Lung (tissue), 11 donors: ENCODE measurements at regions not wholly inside any gene's neighbourhood (a gene's known extent, or its start where the extent isn't known, plus 50 kb on each side); places are given as distances from the start of the nearest gene placed in this dataset.
A peak's percentile ranks its signal among the peaks of the same experiment; 100 is the strongest.

Experiments
- ATAC-seq: fragments of 200-7000 bp; cut with Tn5 transposase; one replicate; pipeline ENCODE4 v1.9.1; 2020; ENCODE audit warnings: moderate number of reproducible peaks; ENCODE audit not compliant: insufficient read depth, low FRiP score
- DNase-seq, 3 donors: peaks; one replicate each; pipeline ENCODE4 v3.0.0-alpha.2; 2013 to 2017
- H3K27ac ChIP-seq, 2 donors: one replicate each; pipeline ENCODE4 v1.5.1; 2013; ENCODE audit warnings: mild to moderate bottlenecking in 2 of 2, moderate library complexity in 2 of 2, control low read depth in 1 of 2, inconsistent platforms in 1 of 2, low read depth in 1 of 2, low read length in 1 of 2
- H3K27me3 ChIP-seq, 3 donors: one replicate each; pipeline ENCODE4 v1.5.1; 2013; ENCODE audit warnings: low read length in 2 of 3; ENCODE audit not compliant: control insufficient read depth in 3 of 3, insufficient read depth in 3 of 3
- H3K36me3 ChIP-seq, 4 donors: one replicate each; pipeline ENCODE4 v1.5.1; 2013; ENCODE audit warnings: low read length in 4 of 4, mild to moderate bottlenecking in 1 of 4, moderate library complexity in 1 of 4; ENCODE audit not compliant: control insufficient read depth in 4 of 4, insufficient read depth in 4 of 4
- H3K4me1 ChIP-seq, 5 donors: one replicate each; pipeline ENCODE4 v1.5.1; 2013; ENCODE audit warnings: low read length in 5 of 5, mild to moderate bottlenecking in 2 of 5, moderate library complexity in 1 of 5; ENCODE audit not compliant: control insufficient read depth in 5 of 5, insufficient read depth in 5 of 5
- H3K4me3 ChIP-seq: one replicate; pipeline ENCODE4 v1.5.1; 2013; ENCODE audit warnings: mild to moderate bottlenecking, control low read depth, moderate library complexity
- H3K9ac ChIP-seq, 2 donors: one replicate each; pipeline ENCODE4 v1.5.1; 2013; ENCODE audit warnings: low read length in 2 of 2, control low read depth in 1 of 2; ENCODE audit not compliant: insufficient read depth in 1 of 2
- H3K9me3 ChIP-seq, 4 donors: one replicate each; pipeline ENCODE4 v1.5.1; 2013; ENCODE audit warnings: low read length in 3 of 4, mild to moderate bottlenecking in 1 of 4, moderate library complexity in 1 of 4; ENCODE audit not compliant: control insufficient read depth in 4 of 4, insufficient read depth in 3 of 4
- CTCF ChIP-seq: IDR thresholded peaks from 2 replicates; pipeline ENCODE4 v1.5.1; 2012; ENCODE audit warnings: mild to moderate bottlenecking; ENCODE audit errors: control extremely low read depth, extremely low read depth
- WGBS, 2 donors: extraction: QIAGEN DNeasy Blood & Tissue Kit; methylation state at CpG; one replicate each; pipeline ENCODE4 v1.1.7; 2013; 5-methylcytosine and 5-hydroxymethylcytosine counted together
- donor health status: control.
- donor health status: control.
- donor health status: Bipolar disorder and iron deficiency.
- donor health status: healthy.
- donor health status: DM: yes; HTN: yes; CAD: no.

- 91 to 97% methylated on average over 1 of the region's 1 CpG for WGBS, 2 donors
- Histone ChIP-seq H3K4me3 (no peak overlapping the region), H3K9ac (no peak overlapping the region), H3K36me3 (no peaks in the 10 kb centered on the region), H3K9me3 (peaks cover 0 to 8% (median 5%) of the 10 kb centered on the region in 4 donors), H3K27ac (no peak overlapping the region), H3K4me1 (peaks cover 0 to 10% (median 0%) of the 10 kb centered on the region in 5 donors), H3K27me3 (no peaks in the 10 kb centered on the region)
- no peak for TF ChIP-seq CTCF
- ATAC-seq, result no peak
- no peak for DNase-seq
Observed at GRCh38 chr3:69585472-69585871, 153.8 kb upstream of the MITF start.

- ATAC-seq, result no peak
- Histone ChIP-seq H3K9me3 (peaks cover 0 to 6% (median under 1%) of the 10 kb centered on the region in 4 donors), H3K9ac (no peak overlapping the region), H3K4me3 (no peak overlapping the region), H3K27ac (no peak overlapping the region), H3K27me3 (no peaks in the 10 kb centered on the region), H3K4me1 (peaks cover 0 to 30% (median 0%) of the 10 kb centered on the region in 5 donors), H3K36me3 (no peaks in the 10 kb centered on the region)
- WGBS, 2 donors, result 75 to 82% methylated on average over 4 of the region's 4 CpGs
- TF ChIP-seq CTCF, result no peak
- no peak for DNase-seq
Observed at GRCh38 chr3:69582044-69582443, 157.2 kb upstream of the MITF start.

GRCh38 chr3:69579306-69580041, 159.8 kb upstream of the MITF start:
- no peaks in the 10 kb centered on the region for H3K36me3 ChIP-seq
- H3K27ac ChIP-seq, result no peak overlapping the region
- no peak overlapping the region for H3K4me3 ChIP-seq
- 61 to 74% methylated on average over 8 of the region's 8 CpGs for WGBS, 2 donors
- no peaks in the 10 kb centered on the region for H3K27me3 ChIP-seq
- H3K9me3 ChIP-seq, result no peaks in the 10 kb centered on the region
- no peak for TF ChIP-seq CTCF
- H3K9ac ChIP-seq, result peak overlapping the region in 1 of 2 donors; percentile 58
- DNase-seq (peak; percentile 88 to 98 (median 97)), ATAC-seq (no peak)
- H3K4me1 ChIP-seq, result peaks cover 0 to 30% (median 0%) of the 10 kb centered on the region in 5 donors
